ENCODE measurements at regions not wholly inside any gene's neighbourhood (a gene's known extent, or its start where the extent isn't known, plus 50 kb on each side); places are given as distances from the start of the nearest gene placed in this dataset.

GRCh38 chr12:126601184-126602170 is 1536.2 kb downstream of the AACS start:
- TF ChIP-seq YY1 (IDR thresholded peaks at IDR 0.05; ENCODE audit: low read depth) (no peak), ZBTB7A (IDR thresholded peaks at IDR 0.05; ENCODE audit: low read depth) (no peak), NFIC (IDR thresholded peaks at IDR 0.05) (no peak), TAF1 (IDR thresholded peaks at IDR 0.05; ENCODE audit: low read depth) (no peak), MAX (IDR thresholded peaks at IDR 0.05) (no peak), CEBPB (IDR thresholded peaks at IDR 0.05) (no peak), FOXM1 (IDR thresholded peaks at IDR 0.05; ENCODE audit: borderline replicate concordance, low read depth) (no peak), EP300 (IDR thresholded peaks at IDR 0.05; ENCODE audit: borderline replicate concordance) (no peak), RAD21 (IDR thresholded peaks at IDR 0.05; ENCODE audit: low read depth) (no peak), EGR1 (IDR thresholded peaks at IDR 0.05) (no peak), CREB1 (IDR thresholded peaks at IDR 0.05; ENCODE audit: low read depth) (no peak), TCF12 (IDR thresholded peaks at IDR 0.05; ENCODE audit: low read depth) (no peak)

- TF ChIP-seq NFIC (IDR thresholded peaks at IDR 0.05): no peak
- no peak for TF ChIP-seq EGR1 (IDR thresholded peaks at IDR 0.05)
- no peak for TF ChIP-seq MAX (IDR thresholded peaks at IDR 0.05)
- no peak for TF ChIP-seq FOXM1 (IDR thresholded peaks at IDR 0.05; ENCODE audit: borderline replicate concordance, low read depth)
- no peak for TF ChIP-seq TCF12 (IDR thresholded peaks at IDR 0.05; ENCODE audit: low read depth)
- TF ChIP-seq EP300 (IDR thresholded peaks at IDR 0.05; ENCODE audit: borderline replicate concordance): no peak
- TF ChIP-seq CEBPB (IDR thresholded peaks at IDR 0.05): no peak
Observed at GRCh38 chr12:126602612-126603011, 1537.4 kb downstream of the AACS start.

- no peak for TF ChIP-seq ZBTB7A (IDR thresholded peaks at IDR 0.05; ENCODE audit: low read depth)
- TF ChIP-seq YY1 (IDR thresholded peaks at IDR 0.05; ENCODE audit: low read depth): no peak
- TF ChIP-seq RAD21 (IDR thresholded peaks at IDR 0.05; ENCODE audit: low read depth): no peak
- TF ChIP-seq CREB1 (IDR thresholded peaks at IDR 0.05; ENCODE audit: low read depth): no peak
- TF ChIP-seq REST (IDR thresholded peaks at IDR 0.05; ENCODE audit: low read depth): no peak
- no peak for TF ChIP-seq MAX (IDR thresholded peaks at IDR 0.05)
- TF ChIP-seq USF1 (IDR thresholded peaks at IDR 0.05): no peak
- TF ChIP-seq EGR1 (IDR thresholded peaks at IDR 0.05): no peak
- TF ChIP-seq TEAD4 (IDR thresholded peaks at IDR 0.05): no peak
- TF ChIP-seq FOXM1 (IDR thresholded peaks at IDR 0.05; ENCODE audit: borderline replicate concordance, low read depth): no peak
- no peak for TF ChIP-seq EP300 (IDR thresholded peaks at IDR 0.05; ENCODE audit: borderline replicate concordance)
- TF ChIP-seq TCF12 (IDR thresholded peaks at IDR 0.05; ENCODE audit: low read depth): no peak
- TF ChIP-seq TAF1 (IDR thresholded peaks at IDR 0.05; ENCODE audit: low read depth): no peak
- TF ChIP-seq CEBPB (IDR thresholded peaks at IDR 0.05): no peak
Observed at GRCh38 chr12:126607157-126607556, 1541.9 kb downstream of the AACS start.

- no peak for TF ChIP-seq FOXM1 (IDR thresholded peaks at IDR 0.05; ENCODE audit: borderline replicate concordance, low read depth)
- no peak for TF ChIP-seq USF1 (IDR thresholded peaks at IDR 0.05)
- no peak for TF ChIP-seq TAF1 (IDR thresholded peaks at IDR 0.05; ENCODE audit: low read depth)
- no peak for TF ChIP-seq TCF12 (IDR thresholded peaks at IDR 0.05; ENCODE audit: low read depth)
- no peak for TF ChIP-seq CREB1 (IDR thresholded peaks at IDR 0.05; ENCODE audit: low read depth)
- TF ChIP-seq RAD21 (IDR thresholded peaks at IDR 0.05; ENCODE audit: low read depth): no peak
- TF ChIP-seq EP300 (IDR thresholded peaks at IDR 0.05; ENCODE audit: borderline replicate concordance): no peak
- TF ChIP-seq EGR1 (IDR thresholded peaks at IDR 0.05): no peak
- no peak for TF ChIP-seq CEBPB (IDR thresholded peaks at IDR 0.05)
- TF ChIP-seq ZBTB7A (IDR thresholded peaks at IDR 0.05; ENCODE audit: low read depth): no peak
- TF ChIP-seq NFIC (IDR thresholded peaks at IDR 0.05): no peak
- TF ChIP-seq TEAD4 (IDR thresholded peaks at IDR 0.05): no peak
Observed at GRCh38 chr12:126607867-126608266, 1542.6 kb downstream of the AACS start.

GRCh38 chr12:126608607-126609175 is 1543.5 kb downstream of the AACS start:
- no peak for TF ChIP-seq REST (IDR thresholded peaks at IDR 0.05; ENCODE audit: low read depth)
- TF ChIP-seq RAD21 (IDR thresholded peaks at IDR 0.05; ENCODE audit: low read depth): no peak
- no peak for TF ChIP-seq NFIC (IDR thresholded peaks at IDR 0.05)
- TF ChIP-seq CEBPB (IDR thresholded peaks at IDR 0.05): no peak
- TF ChIP-seq CREB1 (IDR thresholded peaks at IDR 0.05; ENCODE audit: low read depth): no peak
- no peak for TF ChIP-seq MAX (IDR thresholded peaks at IDR 0.05)
- no peak for TF ChIP-seq TEAD4 (IDR thresholded peaks at IDR 0.05)
- no peak for TF ChIP-seq ZBTB7A (IDR thresholded peaks at IDR 0.05; ENCODE audit: low read depth)
- TF ChIP-seq YY1 (IDR thresholded peaks at IDR 0.05; ENCODE audit: low read depth): no peak
- no peak for TF ChIP-seq TCF12 (IDR thresholded peaks at IDR 0.05; ENCODE audit: low read depth)
- TF ChIP-seq EGR1 (IDR thresholded peaks at IDR 0.05): no peak
- no peak for TF ChIP-seq USF1 (IDR thresholded peaks at IDR 0.05)
- TF ChIP-seq EP300 (IDR thresholded peaks at IDR 0.05; ENCODE audit: borderline replicate concordance): no peak
- no peak for TF ChIP-seq TAF1 (IDR thresholded peaks at IDR 0.05; ENCODE audit: low read depth)
- TF ChIP-seq FOXM1 (IDR thresholded peaks at IDR 0.05; ENCODE audit: borderline replicate concordance, low read depth): no peak
